Caki2 (cell line): ENCODE measurements at regions not wholly inside any gene's neighbourhood (a gene's known extent, or its start where the extent isn't known, plus 50 kb on each side); places are given as distances from the start of the nearest gene placed in this dataset.
A peak's percentile ranks its signal among the peaks of the same experiment; 100 is the strongest.
"Not testable (repeated sequence)": the region's sequence is repeated elsewhere in the genome, so short reads cannot be mapped to it uniquely, and the experiment has no call there.

Experiments
- DNase-seq: peaks from one replicate; pipeline ENCODE4 v3.0.0-alpha.2; 2015; ENCODE audit warnings: low read depth
- in situ Hi-C: cut with HindIII; loops from 2 replicates; pipeline ENCODE4 v1.10.0; 2016; ENCODE audit warnings: low sequenced_read_pairs, low pct_unique_long_range_greater_than_20kb, mixed read lengths

DNA sequence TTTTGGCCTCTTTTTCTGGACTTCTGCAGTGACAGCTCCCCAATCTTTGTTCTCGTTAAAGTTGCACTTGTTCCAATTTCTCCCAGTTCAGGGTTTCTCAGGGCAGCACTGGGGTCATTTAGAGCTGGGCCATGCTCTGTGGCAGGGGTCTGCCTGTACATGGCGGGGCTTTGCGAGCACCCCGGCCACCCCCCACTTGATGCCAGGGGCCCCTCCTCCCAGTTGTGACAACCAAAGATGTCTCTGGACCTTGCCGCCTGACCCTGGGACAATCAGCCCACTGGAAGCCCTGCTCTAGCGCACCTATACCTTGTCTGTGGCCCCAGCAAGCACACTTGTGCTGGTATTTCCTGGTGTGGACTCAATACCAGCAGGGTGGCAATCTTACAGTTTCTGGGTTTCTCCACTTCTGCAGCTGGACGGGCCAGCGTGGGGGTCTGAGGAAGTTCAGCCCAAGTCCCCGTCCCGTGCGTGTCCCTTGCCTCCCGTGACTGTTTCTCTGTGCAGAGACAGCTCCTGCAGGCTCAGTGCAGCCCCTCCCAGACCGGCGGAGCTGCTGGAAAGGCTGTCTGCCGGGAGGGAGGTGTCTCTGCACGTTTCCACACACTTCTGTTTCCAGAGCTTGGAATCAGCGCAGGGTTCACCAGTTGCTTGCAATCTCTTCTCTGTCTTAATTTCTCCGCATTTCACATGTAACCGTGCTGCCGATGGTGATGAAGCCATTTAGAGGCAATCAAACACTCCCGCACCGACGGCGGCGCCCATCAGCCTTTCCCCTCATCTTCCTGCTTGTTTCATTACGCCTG lies 1328.9 kb downstream of the BRD1 start:
- DNase-seq, result no peak
- in situ Hi-C loops, result no loop called here

DNA sequence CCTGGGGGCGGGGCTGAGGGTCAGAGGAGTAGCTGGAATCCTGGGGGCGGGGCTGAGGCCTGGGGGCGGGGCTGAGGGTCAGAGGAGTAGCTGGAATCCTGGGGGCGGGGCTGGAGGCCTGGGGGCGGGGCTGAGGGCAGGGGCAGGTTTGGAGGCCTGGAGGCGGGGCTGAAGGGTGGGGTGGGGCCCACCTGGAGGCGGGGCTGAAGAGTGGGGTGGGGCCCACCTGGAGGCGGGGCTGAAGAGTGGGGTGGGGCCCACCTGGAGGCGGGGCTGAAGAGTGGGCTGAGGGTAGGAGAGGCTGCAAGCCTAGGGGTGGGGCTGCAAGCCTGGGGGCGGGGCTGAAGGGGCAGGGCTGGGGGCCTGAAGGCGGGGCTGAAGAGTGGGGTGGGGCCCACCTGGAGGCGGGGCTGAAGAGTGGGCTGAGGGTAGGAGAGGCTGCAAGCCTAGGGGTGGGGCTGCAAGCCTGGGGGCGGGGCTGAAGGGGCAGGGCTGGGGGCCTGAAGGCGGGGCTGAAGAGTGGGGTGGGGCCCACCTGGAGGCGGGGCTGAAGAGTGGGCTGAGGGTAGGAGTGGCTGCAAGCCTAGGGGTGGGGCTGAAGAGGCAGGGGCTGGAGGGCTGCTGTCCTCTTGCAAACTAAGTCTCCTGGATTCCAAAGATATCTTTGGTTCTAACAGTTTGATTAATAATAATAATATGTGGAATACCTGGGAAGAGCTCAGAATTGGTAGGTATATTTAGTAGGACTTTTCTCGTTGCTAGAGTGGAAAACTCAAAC lies 1329.7 kb downstream of the BRD1 start:
- in situ Hi-C loops, DNase-seq: not testable (repeated sequence)

DNA sequence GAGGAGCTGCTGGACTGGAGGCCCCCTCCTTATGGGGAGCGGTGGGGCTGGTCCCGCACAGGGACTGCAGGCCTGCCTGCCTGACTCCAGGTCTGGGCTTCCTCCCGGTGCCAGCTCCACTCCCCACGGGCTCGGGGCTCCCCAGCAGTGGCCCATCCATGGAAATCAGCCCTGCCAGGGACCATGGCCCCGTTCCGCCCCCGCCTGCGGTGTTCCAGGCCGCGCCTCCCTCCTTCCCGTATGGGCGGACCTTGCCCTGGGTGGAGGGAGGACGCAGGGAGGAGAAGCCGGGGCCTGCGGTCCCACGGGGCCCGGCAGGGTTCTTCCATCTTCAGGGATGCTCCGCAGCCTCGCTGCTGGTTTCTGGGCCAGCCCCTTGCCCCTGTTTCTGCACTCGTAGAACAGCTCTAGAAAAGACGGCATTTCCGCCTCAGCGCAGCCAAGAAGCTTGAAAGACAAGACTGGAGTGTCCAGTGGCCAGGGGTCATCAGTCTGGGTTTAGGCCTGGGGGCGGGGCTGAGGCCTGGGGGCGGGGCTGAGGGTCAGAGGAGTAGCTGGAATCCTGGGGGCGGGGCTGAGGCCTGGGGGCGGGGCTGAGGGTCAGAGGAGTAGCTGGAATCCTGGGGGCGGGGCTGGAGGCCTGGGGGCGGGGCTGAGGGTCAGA lies 1330.6 kb downstream of the BRD1 start:
- DNase-seq, result no peak
- in situ Hi-C loops, result no loop called here

DNA sequence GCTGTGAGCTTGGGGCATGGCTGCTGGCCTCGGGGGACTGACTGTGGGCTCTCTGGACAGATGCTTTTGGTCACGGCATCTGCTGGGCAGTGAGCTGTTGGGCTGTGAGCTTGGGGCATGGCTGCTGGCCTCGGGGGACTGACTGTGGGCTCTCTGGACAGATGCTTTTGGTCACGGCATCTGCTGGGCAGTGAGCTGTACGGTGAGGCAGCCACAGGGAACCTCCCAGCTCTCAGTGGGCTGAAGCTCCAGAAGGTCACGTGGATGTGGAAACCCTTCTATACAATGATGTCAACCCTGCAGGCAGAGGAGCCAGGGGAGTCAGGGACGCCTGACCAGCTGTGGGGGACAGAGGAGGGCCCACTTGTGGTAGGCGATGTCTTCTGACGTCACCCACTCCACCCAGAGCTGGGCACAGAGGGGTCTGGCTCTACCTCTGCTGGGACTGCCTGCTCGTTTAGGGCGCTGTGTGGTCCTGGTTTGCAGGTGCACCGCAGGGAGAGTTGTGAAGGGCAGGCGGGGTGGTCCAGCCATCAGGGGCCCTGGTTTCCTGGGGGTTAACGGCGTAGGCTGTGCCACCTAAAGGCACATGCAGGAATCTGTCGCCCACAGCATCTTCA lies 1331.3 kb downstream of the BRD1 start:
- no peak for DNase-seq
- in situ Hi-C loops, result no loop called here

DNA sequence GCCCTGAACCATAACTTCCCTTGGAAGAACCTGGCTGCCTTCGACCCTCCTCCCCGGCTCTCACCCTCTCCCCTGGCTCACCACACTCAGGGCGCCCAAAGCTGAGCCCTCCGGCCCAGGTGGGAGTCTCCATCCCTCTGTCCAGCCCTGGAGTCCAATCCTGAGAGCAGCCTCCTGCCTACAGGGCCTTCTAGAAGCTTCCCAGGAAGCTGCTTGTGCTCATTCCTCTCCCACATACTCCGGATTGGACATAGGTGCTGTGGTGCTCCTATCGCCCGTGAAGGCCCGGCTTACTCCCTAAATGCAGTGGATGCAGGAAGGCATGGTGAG lies 1332.0 kb downstream of the BRD1 start:
- in situ Hi-C loops, result no loop called here
- DNase-seq, result no peak

DNA sequence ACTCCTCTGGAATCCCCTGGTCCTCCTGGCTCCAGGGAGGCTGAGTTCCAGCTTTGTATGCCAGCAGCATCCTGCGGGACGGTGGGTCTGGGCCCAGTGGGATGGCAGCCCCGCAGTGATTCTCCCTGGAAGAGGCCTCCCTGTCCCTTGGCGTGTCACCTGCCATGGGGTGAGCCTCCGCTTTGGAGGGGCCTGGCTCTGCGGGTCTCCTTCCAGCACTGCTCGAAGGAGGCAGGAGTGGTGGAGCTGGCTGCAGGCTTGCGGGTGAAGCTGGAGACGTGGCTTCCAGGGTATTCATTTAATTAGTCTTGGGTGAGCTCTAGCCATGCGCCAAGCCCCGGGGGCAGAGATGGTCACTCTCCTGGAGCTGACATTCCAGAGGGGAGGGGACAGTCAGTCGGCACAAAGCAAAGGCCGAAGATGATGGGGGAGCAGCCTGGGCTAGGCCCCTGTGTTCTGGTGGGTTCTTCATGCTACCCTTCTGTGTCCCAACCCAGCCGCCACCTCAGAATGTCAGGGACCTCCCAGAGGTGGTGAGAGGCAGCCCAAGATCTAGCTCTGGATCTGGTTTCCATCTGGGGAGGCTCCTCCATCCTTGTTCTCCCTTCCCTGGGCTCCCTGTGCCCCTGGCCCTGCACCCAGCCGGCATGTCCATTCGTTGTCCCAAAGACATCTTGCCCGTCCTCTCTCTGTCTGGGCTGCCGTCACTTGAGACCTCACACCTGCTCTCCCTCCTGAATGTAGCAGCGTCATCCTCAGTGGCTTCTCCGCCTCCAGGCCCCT lies 1332.5 kb downstream of the BRD1 start:
- no peak for DNase-seq
- in situ Hi-C loops, result no loop called here

DNA sequence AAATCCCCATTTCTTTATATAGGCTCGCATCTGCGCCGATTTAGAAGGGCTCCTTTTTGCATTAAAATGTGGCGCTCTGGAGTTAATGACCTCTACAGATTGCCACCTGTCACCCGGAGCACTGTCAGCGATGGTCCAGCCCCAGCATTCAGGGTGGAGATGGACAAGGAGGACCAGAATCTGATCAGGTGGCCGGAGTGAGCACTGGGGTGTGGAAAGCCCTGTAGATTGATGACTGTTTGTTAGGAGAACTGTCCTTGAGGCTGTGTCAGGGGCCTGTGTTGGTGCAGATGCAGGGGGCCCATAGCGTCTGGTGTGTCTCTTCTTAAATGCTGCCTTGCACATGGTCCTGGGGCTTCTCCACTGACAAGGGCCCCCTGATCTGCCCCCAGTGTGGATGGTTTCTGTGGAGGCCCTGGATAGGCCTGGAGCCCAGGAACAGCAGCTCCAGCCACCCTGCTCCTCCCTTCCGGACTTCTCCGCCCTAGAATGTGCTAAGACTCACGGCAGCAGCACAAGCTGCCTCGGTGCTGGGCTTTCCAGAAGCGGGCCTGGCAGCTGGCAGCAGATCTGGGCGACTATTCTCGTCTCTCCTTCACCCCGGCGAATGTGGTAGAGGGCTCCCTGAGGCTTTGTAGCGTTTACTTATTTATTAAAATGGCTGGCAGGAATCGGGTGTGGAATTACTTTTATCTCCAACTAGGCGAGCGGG lies 1333.3 kb downstream of the BRD1 start:
- in situ Hi-C loops, result no loop called here

DNA sequence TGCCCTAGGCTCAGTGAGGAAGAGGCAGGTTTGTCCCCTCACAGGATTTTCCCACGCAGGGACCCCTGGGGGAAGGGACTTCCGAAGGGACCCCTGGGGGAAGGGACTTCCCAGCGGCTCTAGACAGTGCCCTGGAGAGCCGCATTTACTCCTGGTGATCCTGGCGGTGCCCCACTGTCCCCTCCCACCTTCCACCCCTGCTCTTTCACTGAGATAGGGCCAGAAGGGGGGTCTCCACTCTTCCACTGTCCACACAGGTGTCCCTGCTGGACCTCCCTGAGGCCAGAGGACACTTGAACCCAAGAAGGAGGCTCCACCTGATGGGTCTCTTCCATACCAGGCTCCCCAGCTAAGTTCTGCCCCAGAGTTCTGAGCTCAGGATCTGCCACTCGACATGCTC lies 1333.9 kb downstream of the BRD1 start:
- in situ Hi-C loops, result no loop called here
- DNase-seq, result no peak

More for the DNA sequence above, 1333.3 kb downstream of the BRD1 start:
- no peak for DNase-seq

DNA sequence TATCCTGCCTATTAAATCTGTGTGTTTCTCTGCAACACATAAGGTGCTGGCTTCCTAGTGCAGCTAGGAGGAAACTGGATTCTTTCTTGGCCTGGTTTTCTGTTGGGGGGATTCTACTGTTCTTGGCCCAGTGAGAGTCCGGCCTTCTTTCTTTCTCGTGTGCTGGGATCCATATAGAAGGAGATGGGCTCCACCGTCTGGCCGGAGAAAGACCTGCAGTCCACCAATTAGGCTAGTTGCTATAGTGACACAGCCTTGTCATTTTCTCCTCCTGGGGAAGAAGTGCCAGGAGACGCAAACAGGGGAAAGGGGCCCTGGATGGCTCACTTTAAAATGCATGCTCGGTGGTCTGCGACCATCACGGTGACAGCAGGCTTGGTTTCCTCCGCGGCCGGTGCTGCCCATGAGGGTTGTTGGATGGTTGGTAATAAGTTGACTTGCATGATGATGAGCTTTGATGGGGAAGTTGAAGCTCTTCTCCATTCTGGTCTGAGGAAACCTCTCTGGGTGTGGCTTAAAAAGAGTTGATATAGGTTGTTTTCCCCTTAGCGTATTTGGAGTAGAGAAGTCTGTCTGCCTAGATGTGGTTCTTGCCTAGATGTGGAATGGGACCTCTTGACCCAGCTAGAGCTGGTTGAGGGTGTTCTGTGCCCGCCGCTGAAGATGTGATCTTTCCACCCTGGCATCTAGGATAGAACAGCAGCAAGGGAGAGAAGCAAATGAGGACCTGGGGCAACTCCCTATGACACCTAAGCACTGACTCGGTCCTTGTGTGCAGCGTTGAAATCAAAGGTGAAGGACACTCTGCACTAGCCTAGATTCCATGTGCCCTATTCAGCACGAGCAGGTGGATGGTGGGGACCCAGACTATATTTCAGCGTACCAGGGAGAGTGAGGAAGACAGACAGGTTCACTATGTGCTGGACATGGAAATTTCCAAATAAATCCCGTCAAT lies 1335.0 kb downstream of the BRD1 start:
- DNase-seq, result peak; percentile 71
- in situ Hi-C loops, result no loop called here

DNA sequence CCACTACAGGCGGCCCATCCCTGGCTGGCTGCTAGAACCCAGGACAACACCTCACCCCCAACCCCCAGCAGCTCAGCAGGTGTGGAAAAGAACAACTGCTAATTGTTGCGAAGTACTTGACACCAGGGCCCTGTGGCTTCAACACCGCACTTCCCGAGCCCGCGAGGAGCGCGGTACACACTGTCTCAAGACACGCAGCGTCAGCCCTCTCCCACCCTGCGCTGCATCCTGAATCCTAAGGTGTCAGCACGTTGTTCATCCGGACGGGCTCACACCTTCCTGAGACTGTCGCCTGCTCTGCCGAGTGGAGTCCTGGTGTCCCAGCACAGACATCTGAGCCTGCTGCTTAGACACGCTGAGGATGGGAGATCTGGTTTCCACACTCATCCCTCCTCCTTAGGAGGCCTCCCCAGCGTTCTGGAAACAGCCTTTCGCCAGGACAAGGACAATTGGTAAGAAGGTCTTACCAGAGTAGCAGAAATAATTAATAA lies 1336.2 kb downstream of the BRD1 start:
- in situ Hi-C loops, result no loop called here
- DNase-seq, result no peak

DNA sequence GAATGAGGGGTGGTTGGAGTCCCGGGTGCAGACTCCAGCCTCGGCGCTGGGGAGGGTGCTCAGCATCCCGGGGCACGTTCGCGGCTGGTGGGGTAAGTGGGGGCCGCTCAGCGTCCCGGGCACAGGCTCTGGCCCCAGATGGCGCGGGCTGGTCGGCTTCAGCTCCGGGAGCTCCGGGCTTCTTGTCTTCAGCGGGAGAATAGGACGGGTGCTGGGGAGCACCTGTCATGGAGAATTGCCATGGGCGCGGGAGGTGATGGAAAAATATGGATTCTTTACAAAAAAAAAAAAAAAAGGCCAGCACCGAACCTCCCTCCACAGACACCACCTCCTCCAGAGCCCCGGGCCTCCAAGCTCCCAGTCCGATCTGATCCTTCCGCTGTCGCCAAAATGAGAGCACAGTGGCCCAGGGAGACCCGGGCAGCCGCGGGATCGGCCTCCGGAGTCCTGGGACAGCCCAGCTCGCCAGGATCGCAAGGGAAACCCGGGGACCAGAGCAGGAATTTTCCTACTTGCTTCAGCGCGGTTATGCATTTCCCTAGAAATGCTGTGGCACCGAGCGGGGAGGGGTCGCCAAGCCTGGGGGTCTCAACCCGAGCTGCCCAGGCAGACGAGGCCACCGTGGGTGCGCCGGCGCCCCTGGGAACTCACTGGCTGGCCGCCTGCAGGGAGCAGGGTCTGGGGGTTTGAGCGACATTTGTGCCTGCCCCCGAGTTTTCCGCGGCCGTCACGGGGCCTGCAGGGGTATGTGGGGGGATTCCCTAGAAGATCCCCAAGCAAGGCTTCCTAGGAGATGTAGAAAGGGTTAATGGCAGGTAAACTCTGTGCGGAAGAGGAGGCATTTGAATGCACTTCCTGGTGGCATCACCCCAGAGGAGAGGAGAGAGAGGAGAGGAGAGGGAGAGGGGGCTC lies 1336.9 kb downstream of the BRD1 start:
- in situ Hi-C loops, result no loop called here
- DNase-seq, result no peak

DNA sequence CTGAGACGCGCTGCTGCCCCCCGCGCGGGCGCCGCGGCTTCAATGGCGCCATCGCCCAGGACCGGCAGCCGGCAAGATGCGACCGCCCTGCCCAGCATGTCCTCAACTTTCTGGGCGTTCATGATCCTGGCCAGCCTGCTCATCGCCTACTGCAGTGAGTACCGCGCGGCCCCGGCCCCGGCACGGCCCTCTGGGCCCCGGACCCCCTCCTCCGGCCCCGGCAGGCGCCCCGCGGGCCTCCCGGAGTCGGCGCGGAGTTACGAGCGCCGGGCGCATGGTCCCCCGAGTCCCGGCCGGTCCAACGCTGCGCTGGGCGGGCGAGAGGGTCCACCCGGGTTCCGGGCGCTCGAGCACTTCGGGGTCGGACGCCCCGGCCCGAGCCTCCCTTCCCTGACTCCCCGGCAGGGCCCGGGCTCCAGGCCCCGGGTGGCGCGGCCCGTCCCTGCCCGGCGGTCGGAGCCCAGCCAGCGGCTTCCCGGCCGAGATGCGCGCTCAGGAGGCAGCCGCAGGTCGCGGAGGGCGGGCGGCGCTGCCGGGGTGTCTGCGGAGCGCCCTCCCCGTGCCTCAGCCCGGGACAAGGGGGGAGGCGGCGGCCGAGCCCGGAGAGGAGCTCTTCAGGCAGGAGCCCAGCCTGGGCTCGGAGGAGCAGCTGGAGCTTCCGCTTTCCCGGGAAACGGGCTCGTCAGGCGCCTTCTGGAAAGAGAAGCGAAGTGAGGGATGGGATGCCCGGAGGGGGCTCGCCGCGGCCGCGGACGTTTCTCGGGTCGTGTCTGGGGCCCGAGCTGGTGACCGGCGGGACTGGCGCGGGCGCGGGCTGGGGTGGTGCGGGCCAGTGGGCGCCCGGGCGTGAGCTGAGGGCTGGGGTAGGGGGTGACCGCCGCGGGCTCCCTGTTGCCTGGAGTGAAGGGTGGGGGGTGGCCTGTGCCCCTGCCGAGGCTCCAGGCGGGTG lies 1337.8 kb downstream of the BRD1 start:
- in situ Hi-C loops, result no loop called here
- DNase-seq, result no peak

DNA sequence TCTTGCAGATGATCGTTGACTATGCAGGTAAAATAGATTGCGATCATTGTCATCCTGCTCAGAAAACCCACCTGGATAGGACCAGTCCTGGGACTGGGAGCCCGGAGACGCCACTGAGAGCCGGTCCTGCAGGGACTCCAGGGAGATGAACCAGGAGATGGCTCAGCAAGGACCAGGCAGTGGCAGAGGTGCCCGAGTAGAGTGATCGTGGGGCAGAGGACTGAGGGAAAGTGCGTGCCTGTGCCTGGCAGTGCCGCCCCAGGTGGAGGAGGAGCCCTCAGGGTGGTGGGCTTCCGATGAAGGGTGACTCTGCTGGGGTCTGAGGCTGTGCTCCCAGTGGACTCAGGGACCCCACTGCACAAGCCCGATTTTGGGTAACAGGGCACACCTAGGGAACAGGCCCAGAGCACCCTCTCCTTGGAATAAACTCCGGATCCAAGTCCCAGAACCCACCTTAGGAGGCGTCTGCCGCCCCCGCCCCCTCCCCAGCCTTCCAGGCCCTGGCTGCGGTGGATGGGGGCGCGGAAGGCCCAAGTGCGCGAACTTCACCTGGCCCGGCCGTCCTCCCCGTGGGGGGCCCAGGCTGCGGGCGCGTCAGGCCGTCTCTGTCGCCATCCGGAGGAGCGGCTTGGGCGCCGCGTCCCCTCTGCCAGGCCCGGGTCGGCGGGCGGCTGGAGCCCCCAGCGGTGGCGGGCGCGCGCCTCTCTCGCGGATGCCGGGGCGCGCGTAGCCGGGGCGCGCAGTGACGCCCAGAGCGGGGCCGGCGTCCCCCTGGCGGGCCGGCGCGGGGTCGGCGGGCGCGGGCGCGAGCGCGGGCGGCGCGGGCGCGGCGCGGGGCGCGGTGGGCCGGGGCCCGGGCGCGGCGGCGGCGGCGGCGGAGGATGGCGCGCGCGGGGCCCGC lies 1338.8 kb downstream of the BRD1 start:
- DNase-seq, result no peak
- in situ Hi-C loops, result no loop called here

DNA sequence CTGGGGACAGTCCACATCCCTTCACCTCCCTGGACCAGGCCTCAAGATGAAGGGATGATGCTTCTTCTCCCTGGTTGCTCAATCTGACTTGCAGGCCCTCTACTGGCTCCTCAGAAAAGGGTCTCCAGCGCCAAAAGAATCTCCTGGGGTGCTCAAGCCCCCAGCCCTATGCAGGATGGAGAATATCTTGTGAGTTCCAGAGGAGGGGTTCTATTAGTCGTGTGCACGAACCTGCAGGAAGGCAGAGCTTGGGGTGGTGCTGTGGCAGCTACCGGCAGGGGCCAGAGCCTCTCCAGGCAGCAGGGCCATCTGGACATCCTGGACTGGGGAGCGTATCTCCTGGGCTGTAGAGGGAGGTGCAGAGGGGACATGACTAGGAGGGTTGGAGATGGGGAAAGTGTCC lies 1339.5 kb downstream of the BRD1 start:
- in situ Hi-C loops, result no loop called here
- no peak for DNase-seq
